ENCODE measurements at regions not wholly inside any gene's neighbourhood (a gene's known extent, or its start where the extent isn't known, plus 50 kb on each side); places are given as distances from the start of the nearest gene placed in this dataset.
"Not testable (repeated sequence)": the region's sequence is repeated elsewhere in the genome, so short reads cannot be mapped to it uniquely, and the experiment has no call there.

- not testable (repeated sequence) for DNase-seq (ENCODE audit: low spot score)
Observed at GRCh38 chr10:46645110-46645509, 66.2 kb downstream of the SYT15 start.

GRCh38 chr10:46646132-46646531 lies 67.2 kb downstream of the SYT15 start:
- not testable (repeated sequence) for DNase-seq (ENCODE audit: low spot score)

GRCh38 chr10:46650967-46651366 lies 72.0 kb downstream of the SYT15 start:
- DNase-seq (ENCODE audit: low spot score), result not testable (repeated sequence)

DNA sequence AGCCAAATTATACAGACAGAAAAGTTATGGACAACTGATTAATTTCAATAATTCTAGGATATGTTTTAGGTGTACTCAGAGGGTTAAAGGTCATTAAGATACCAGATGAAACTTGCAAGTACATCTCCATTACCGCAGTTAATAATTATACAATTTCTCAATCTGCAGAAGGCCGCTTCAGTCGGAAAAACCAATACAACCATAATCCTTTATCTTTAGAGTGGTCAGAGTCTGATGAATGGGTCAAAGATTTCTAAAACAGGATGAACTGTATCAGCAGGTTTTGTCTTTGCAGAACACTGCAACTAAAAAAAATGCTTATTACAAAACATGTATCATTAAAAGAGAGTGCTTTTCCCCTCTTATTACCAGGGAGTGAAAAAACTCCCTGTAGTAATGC lies 78.5 kb downstream of the SYT15 start:
- not testable (repeated sequence) for DNase-seq (ENCODE audit: low spot score)

- not testable (repeated sequence) for DNase-seq (ENCODE audit: low spot score)
Observed at GRCh38 chr10:46660027-46660834, 81.3 kb downstream of the SYT15 start.

DNA sequence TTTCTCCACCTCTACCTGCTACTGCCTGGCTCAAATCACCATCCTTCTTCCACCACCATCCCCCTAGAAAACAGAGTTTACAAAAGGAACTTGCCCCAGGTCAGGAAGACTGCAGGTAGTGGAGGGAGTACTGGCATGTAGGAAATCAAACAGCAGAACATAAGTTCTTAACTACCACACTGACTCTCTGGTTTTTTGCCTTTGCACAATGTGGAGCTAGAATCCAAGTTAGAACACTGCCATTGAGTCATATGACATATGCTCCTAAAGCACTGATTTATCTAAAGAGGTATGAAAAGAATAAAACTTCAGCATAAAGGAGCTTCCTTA lies 81.9 kb downstream of the SYT15 start:
- DNase-seq (ENCODE audit: low spot score), result not testable (repeated sequence)

DNA sequence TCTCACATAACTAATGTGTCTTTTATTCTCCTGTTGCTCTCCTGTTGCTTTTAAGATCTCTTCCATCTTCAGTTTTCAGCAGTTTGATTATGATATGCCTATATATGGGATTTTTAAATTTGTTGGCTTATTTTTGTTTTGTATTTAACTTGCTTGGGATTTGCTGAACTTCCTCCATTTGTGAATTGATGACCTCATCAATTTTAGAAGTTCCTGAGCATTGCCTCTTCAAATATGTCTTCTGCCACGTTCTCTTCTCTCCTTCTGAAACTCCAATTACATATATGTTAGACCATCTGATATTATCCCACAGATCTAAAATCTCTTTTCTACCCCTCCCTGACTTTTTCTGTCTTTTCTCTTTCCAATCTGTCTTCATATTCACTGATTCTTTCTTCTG lies 86.6 kb downstream of the SYT15 start:
- not testable (repeated sequence) for DNase-seq (ENCODE audit: low spot score)

DNA sequence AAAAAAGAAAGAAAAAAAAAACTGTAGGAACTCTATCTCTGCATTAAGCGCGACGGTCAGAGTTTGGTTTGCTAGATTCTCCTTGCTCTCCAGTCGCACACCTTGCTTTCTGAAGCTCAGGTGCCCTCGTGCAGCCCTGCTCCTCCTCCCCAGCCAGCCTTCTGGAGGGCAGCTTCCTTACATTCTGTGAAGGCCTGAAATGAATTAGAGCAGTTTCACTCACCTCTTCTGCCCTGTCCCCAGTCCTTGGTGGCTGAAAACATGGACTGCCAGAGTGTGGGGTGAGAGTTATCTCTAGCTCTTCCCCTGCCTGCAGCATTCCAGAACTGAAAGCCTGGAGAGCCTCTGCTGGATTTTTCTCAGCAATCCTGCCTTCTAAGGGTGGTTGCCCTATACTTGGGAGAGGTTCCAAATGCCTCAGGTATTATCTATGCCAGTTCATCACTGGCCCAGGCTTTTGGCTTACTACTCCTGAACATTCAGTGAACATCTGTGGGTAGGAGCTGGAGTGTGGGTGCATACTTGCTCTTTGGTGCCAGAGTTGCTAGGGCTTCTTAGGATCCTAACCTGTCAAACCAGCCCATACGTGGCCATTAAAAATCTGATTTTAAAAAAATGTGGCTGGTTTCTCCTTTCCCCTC lies 89.5 kb downstream of the SYT15 start:
- not testable (repeated sequence) for DNase-seq (ENCODE audit: low spot score)

GRCh38 chr10:46677836-46678435 lies 99.0 kb downstream of the SYT15 start:
- DNase-seq (ENCODE audit: low spot score), result not testable (repeated sequence)

- not testable (repeated sequence) for DNase-seq (ENCODE audit: low spot score)
Observed at GRCh38 chr10:46691397-46691796, 112.5 kb downstream of the SYT15 start.

DNA sequence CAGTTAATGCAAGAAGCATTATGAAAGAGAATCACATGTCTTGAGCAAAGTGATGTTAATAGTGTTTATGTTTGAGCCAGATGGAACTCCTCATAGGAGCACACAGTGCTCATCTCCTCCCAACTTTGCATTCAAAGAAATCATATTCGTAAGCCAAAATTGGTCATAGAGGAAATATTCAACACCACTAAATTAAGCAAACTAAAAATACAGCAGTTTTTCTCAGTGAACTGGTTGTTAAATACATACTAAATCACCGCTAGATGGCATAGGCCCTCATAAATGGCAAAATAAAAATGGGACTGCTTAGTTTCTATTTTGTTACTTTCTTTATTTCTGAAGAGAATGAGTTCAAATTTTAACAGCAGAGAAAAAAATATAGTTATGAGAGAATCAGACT lies 114.3 kb downstream of the SYT15 start:
- not testable (repeated sequence) for DNase-seq (ENCODE audit: low spot score)

- not testable (repeated sequence) for DNase-seq (ENCODE audit: low spot score)
Observed at GRCh38 chr10:46717264-46717663, 138.3 kb downstream of the SYT15 start.

- DNase-seq (ENCODE audit: low spot score), result not testable (repeated sequence)
Observed at GRCh38 chr10:46718014-46718413, 139.1 kb downstream of the SYT15 start.

GRCh38 chr10:46720386-46720785 lies 141.5 kb downstream of the SYT15 start:
- not testable (repeated sequence) for DNase-seq (ENCODE audit: low spot score)

DNA sequence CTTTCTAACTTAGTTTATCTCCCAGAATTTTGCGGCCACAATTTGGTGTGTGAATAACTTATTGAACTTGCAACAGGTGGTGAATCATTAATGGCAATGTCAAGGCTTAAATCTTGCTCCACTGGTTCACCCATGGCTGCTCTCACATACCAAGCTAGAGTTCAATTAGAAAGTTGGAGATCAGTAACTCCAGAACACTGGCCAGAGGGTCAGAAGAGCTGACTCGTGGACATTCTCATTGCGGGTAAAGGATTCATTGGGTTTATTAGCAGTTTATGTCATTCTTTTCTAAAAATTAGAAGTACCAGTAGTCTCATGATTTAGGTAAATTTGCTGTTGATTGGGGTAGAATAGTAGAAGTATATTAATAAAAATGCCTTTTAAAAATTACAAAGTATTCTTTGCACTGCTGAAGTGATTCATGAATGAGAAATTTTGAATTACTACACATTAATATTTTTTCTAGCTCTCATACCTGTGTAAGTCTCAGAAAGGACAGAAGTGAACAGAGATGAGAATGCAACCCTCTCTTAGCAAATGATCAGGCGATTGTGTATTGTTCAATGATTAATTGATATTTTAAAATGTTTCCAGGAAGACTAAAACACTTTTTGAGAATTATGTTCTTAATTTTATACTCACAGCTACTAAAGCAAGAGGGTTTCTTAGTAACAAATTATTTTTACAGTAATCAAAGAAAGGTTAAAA lies 142.0 kb downstream of the SYT15 start:
- DNase-seq (ENCODE audit: low spot score), result not testable (repeated sequence)

GRCh38 chr10:46724258-46724657 lies 145.3 kb downstream of the SYT15 start:
- not testable (repeated sequence) for DNase-seq (ENCODE audit: low spot score)

- not testable (repeated sequence) for DNase-seq (ENCODE audit: low spot score)
Observed at GRCh38 chr10:46728359-46728758, 149.4 kb downstream of the SYT15 start.

GRCh38 chr10:46730729-46731128 lies 151.8 kb downstream of the SYT15 start:
- DNase-seq (ENCODE audit: low spot score), result not testable (repeated sequence)

GRCh38 chr10:46733635-46734261 lies 154.8 kb downstream of the SYT15 start:
- not testable (repeated sequence) for DNase-seq (ENCODE audit: low spot score)

GRCh38 chr10:46734262-46734642 lies 155.3 kb downstream of the SYT15 start:
- DNase-seq (ENCODE audit: low spot score), result not testable (repeated sequence)

GRCh38 chr10:46739919-46740318 lies 161.0 kb downstream of the SYT15 start:
- DNase-seq (ENCODE audit: low spot score), result not testable (repeated sequence)

GRCh38 chr10:46740368-46740767 lies 161.4 kb downstream of the SYT15 start:
- not testable (repeated sequence) for DNase-seq (ENCODE audit: low spot score)
